Mesendoderm (in vitro differentiated cells): ENCODE measurements at regions not wholly inside any gene's neighbourhood (a gene's known extent, or its start where the extent isn't known, plus 50 kb on each side); places are given as distances from the start of the nearest gene placed in this dataset.

Experiments used
- DNase-seq: peaks from one replicate; pipeline ENCODE4 v3.0.0; 2013
- H2AK5ac ChIP-seq: 2 replicates; pipeline ENCODE4 v1.6.1; 2013; ENCODE audit warnings: low read length, inconsistent platforms
- H2BK120ac ChIP-seq: 2 replicates; pipeline ENCODE4 v1.6.1; 2013; ENCODE audit warnings: low read depth, mild to moderate bottlenecking, low read length, moderate library complexity, mixed read lengths
- H2BK15ac ChIP-seq: replicated peaks from 2 replicates; pipeline ENCODE4 v1.6.1; 2013; ENCODE audit warnings: low read depth, mild to moderate bottlenecking, moderate library complexity
- H2BK5ac ChIP-seq: 2 replicates; pipeline ENCODE4 v1.6.1; 2013; ENCODE audit warnings: low read length, inconsistent platforms
- H3K18ac ChIP-seq: 2 replicates; pipeline ENCODE4 v1.6.1; 2013; ENCODE audit warnings: mild to moderate bottlenecking, low read length, mixed read lengths
- H3K23ac ChIP-seq: one replicate; pipeline ENCODE4 v1.6.1; 2013; ENCODE audit warnings: low read length
- H3K27ac ChIP-seq: 2 replicates; pipeline ENCODE4 v1.5.1; 2013; ENCODE audit warnings: low read depth, mild to moderate bottlenecking, inconsistent platforms, low read length, moderate library complexity
- H3K27me3 ChIP-seq: 2 replicates; pipeline ENCODE4 v1.6.1; 2013; ENCODE audit warnings: low read length, control low read depth, mild to moderate bottlenecking, inconsistent platforms; ENCODE audit not compliant: insufficient read depth, poor library complexity
- H3K36me3 ChIP-seq: 2 replicates; pipeline ENCODE4 v1.6.1; 2013; ENCODE audit warnings: low read length, inconsistent platforms; ENCODE audit not compliant: control insufficient read depth, insufficient read depth
- H3K4ac ChIP-seq: one replicate; pipeline ENCODE4 v1.6.1; 2013; ENCODE audit warnings: low read depth, mild to moderate bottlenecking, low read length, moderate library complexity
- H3K4me1 ChIP-seq: 2 replicates; pipeline ENCODE4 v1.6.1; 2013; ENCODE audit warnings: low read depth, low read length, inconsistent platforms; ENCODE audit not compliant: control insufficient read depth
- H3K4me2 ChIP-seq: 2 replicates; pipeline ENCODE4 v1.6.1; 2013; ENCODE audit warnings: low read length
- H3K4me3 ChIP-seq: 2 replicates; pipeline ENCODE4 v1.5.1; 2013; ENCODE audit warnings: mild to moderate bottlenecking, low read length
- H3K56ac ChIP-seq: one replicate; pipeline ENCODE4 v1.6.1; 2013; ENCODE audit warnings: low read length
- H3K79me1 ChIP-seq: 2 replicates; pipeline ENCODE4 v1.6.1; 2013; ENCODE audit warnings: low read length, inconsistent platforms
- H3K79me2 ChIP-seq: 2 replicates; pipeline ENCODE4 v1.6.1; 2013; ENCODE audit warnings: mild to moderate bottlenecking, low read length; ENCODE audit not compliant: control insufficient read depth, insufficient read depth
- H3K9ac ChIP-seq: 2 replicates; pipeline ENCODE4 v1.6.1; 2013; ENCODE audit warnings: low read length, inconsistent platforms
- H4K5ac ChIP-seq: one replicate; pipeline ENCODE4 v1.6.1; 2013; ENCODE audit warnings: low read length
- H4K8ac ChIP-seq: one replicate; pipeline ENCODE4 v1.6.1; 2013; ENCODE audit warnings: low read depth, mild to moderate bottlenecking, control low read depth, low read length, moderate library complexity
- WGBS: extraction: QIAGEN DNeasy Blood & Tissue Kit; methylation state at CpG from one replicate; pipeline ENCODE4 v1.1.7; 2013; ENCODE audit warnings: low lambda C conversion rate, missing lambda C conversion rate; ENCODE audit not compliant: insufficient coverage; ENCODE audit errors: extremely low coverage; 5-methylcytosine and 5-hydroxymethylcytosine counted together

DNA sequence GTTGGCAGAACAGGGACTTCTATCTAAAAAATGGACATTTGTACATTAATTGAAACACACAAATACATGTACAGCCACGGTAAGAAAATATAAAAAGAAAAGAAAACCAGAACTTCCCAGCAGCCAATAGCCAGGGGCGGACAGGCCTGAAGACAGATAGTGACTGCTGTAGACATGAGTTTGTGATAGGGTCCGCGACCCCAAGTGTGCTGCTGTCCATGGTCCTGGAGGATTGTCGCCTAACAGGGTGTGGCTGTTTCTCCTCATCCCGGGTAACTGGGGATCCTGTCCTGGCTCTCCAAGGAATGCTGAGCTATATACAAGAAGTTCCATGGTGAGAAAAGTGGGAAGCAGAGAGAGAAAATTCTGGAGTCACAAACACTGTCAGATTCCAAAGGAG, 266.5 kb upstream of the SALL3 start:
- Histone ChIP-seq H2BK5ac (no peak overlapping the region), H4K5ac (no peak overlapping the region), H3K9ac (no peak overlapping the region), H3K4ac (no peak overlapping the region), H3K27ac (no peak overlapping the region), H3K4me1 (no peaks in the 10 kb centered on the region), H4K8ac (no peak overlapping the region), H3K4me2 (no peak overlapping the region), H3K36me3 (no peaks in the 10 kb centered on the region), H3K23ac (no peak overlapping the region), H3K79me2 (no peaks in the 10 kb centered on the region), H3K27me3 (no peaks in the 10 kb centered on the region), H2AK5ac (no peak overlapping the region), H3K4me3 (no peak overlapping the region), H3K56ac (no peak overlapping the region), H3K18ac (no peak overlapping the region), H3K79me1 (no peaks in the 10 kb centered on the region), H2BK15ac (no peak overlapping the region), H2BK120ac (no peak overlapping the region)
- peak; percentile 63 for DNase-seq
- no CpG with 5 or more reads among the region's 6 CpGs for whole genome bisulfite sequencing

- Histone ChIP-seq H3K4ac (no peak overlapping the region), H3K36me3 (no peaks in the 10 kb centered on the region), H3K56ac (no peak overlapping the region), H3K79me1 (no peaks in the 10 kb centered on the region), H3K27ac (no peak overlapping the region), H2BK5ac (no peak overlapping the region), H3K23ac (no peak overlapping the region), H4K8ac (no peak overlapping the region), H3K18ac (no peak overlapping the region), H3K4me3 (no peak overlapping the region), H3K79me2 (no peaks in the 10 kb centered on the region), H2BK120ac (no peak overlapping the region), H4K5ac (no peak overlapping the region), H3K27me3 (no peaks in the 10 kb centered on the region), H2AK5ac (no peak overlapping the region), H3K9ac (no peak overlapping the region), H3K4me2 (no peak overlapping the region), H2BK15ac (no peak overlapping the region), H3K4me1 (no peaks in the 10 kb centered on the region)
- no peak for DNase-seq
- no CpG with 5 or more reads among the region's 9 CpGs for WGBS
These were observed 265.9 kb upstream of the SALL3 start for GRCh38 chr18:78713726-78714125.

GRCh38 chr18:78716022-78716421, 263.6 kb upstream of the SALL3 start:
- H4K5ac ChIP-seq, result no peak overlapping the region
- H3K18ac ChIP-seq, result no peak overlapping the region
- no peak overlapping the region for H3K4me2 ChIP-seq
- H3K27me3 ChIP-seq, result no peaks in the 10 kb centered on the region
- H2AK5ac ChIP-seq, result no peak overlapping the region
- H3K4ac ChIP-seq, result no peak overlapping the region
- no peak overlapping the region for H3K9ac ChIP-seq
- WGBS, result no CpG with 5 or more reads among the region's 8 CpGs
- no peak overlapping the region for H2BK5ac ChIP-seq
- H3K56ac ChIP-seq, result no peak overlapping the region
- no peaks in the 10 kb centered on the region for H3K79me2 ChIP-seq
- no peak overlapping the region for H2BK120ac ChIP-seq
- no peaks in the 10 kb centered on the region for H3K79me1 ChIP-seq
- no peak overlapping the region for H4K8ac ChIP-seq
- no peak overlapping the region for H2BK15ac ChIP-seq
- H3K23ac ChIP-seq, result no peak overlapping the region
- no peak overlapping the region for H3K27ac ChIP-seq
- DNase-seq, result no peak
- no peak overlapping the region for H3K4me3 ChIP-seq
- no peaks in the 10 kb centered on the region for H3K36me3 ChIP-seq
- H3K4me1 ChIP-seq, result no peaks in the 10 kb centered on the region

- no peak overlapping the region for H3K4me3 ChIP-seq
- no peak overlapping the region for H4K5ac ChIP-seq
- H3K56ac ChIP-seq, result no peak overlapping the region
- H3K9ac ChIP-seq, result no peak overlapping the region
- H2BK5ac ChIP-seq, result no peak overlapping the region
- no CpG with 5 or more reads among the region's 17 CpGs for WGBS
- no peak overlapping the region for H4K8ac ChIP-seq
- H2BK15ac ChIP-seq, result no peak overlapping the region
- H3K79me2 ChIP-seq, result no peaks in the 10 kb centered on the region
- no peak overlapping the region for H3K23ac ChIP-seq
- H3K79me1 ChIP-seq, result no peaks in the 10 kb centered on the region
- H3K27ac ChIP-seq, result no peak overlapping the region
- H3K4me1 ChIP-seq, result no peaks in the 10 kb centered on the region
- H2AK5ac ChIP-seq, result no peak overlapping the region
- H3K4me2 ChIP-seq, result no peak overlapping the region
- DNase-seq, result no peak
- H2BK120ac ChIP-seq, result no peak overlapping the region
- H3K27me3 ChIP-seq, result no peaks in the 10 kb centered on the region
- H3K36me3 ChIP-seq, result no peaks in the 10 kb centered on the region
- no peak overlapping the region for H3K18ac ChIP-seq
- no peak overlapping the region for H3K4ac ChIP-seq
These were observed 263.0 kb upstream of the SALL3 start for GRCh38 chr18:78716581-78716980.

GRCh38 chr18:78717051-78717765, 262.4 kb upstream of the SALL3 start:
- no peak overlapping the region for H2BK5ac ChIP-seq
- DNase-seq, result no peak
- H3K36me3 ChIP-seq, result no peaks in the 10 kb centered on the region
- H3K9ac ChIP-seq, result no peak overlapping the region
- H2BK15ac ChIP-seq, result no peak overlapping the region
- H3K79me2 ChIP-seq, result no peaks in the 10 kb centered on the region
- no CpG with 5 or more reads among the region's 37 CpGs for WGBS
- no peak overlapping the region for H3K4me3 ChIP-seq
- no peak overlapping the region for H4K8ac ChIP-seq
- H3K27ac ChIP-seq, result no peak overlapping the region
- H3K18ac ChIP-seq, result no peak overlapping the region
- H3K79me1 ChIP-seq, result no peaks in the 10 kb centered on the region
- no peak overlapping the region for H2BK120ac ChIP-seq
- H3K56ac ChIP-seq, result no peak overlapping the region
- H3K4me1 ChIP-seq, result no peaks in the 10 kb centered on the region
- no peaks in the 10 kb centered on the region for H3K27me3 ChIP-seq
- no peak overlapping the region for H3K23ac ChIP-seq
- H3K4me2 ChIP-seq, result no peak overlapping the region
- no peak overlapping the region for H4K5ac ChIP-seq
- H2AK5ac ChIP-seq, result no peak overlapping the region
- no peak overlapping the region for H3K4ac ChIP-seq

DNA sequence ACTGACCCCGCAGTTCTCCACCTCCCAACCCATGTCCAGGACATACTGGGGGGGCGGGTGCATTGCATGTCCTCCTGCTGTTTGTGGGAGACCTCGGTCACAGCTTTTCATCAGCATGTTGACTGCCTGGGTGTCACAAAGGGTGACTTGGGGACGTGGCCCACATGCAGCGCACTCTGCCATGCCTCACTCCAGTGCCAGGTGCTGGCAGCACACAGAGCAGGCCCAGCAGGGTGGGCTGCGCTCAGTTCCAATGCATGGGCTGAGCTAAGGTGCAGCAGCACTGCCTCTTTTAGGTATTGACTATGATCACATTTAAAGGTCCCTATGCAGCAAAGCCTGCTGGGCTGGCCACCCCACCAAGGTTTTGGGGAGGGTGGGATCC, 261.9 kb upstream of the SALL3 start:
- no peak overlapping the region for H3K23ac ChIP-seq
- H4K8ac ChIP-seq, result no peak overlapping the region
- no peak overlapping the region for H3K9ac ChIP-seq
- no peaks in the 10 kb centered on the region for H3K27me3 ChIP-seq
- no peak overlapping the region for H3K18ac ChIP-seq
- no peak overlapping the region for H2BK5ac ChIP-seq
- H3K4ac ChIP-seq, result no peak overlapping the region
- DNase-seq, result no peak
- no peak overlapping the region for H2BK120ac ChIP-seq
- WGBS, result no CpG with 5 or more reads among the region's 6 CpGs
- no peak overlapping the region for H3K27ac ChIP-seq
- no peak overlapping the region for H2AK5ac ChIP-seq
- no peak overlapping the region for H2BK15ac ChIP-seq
- H3K4me1 ChIP-seq, result no peaks in the 10 kb centered on the region
- H3K4me2 ChIP-seq, result no peak overlapping the region
- H3K79me1 ChIP-seq, result no peaks in the 10 kb centered on the region
- H3K36me3 ChIP-seq, result no peaks in the 10 kb centered on the region
- H3K4me3 ChIP-seq, result no peak overlapping the region
- H3K56ac ChIP-seq, result no peak overlapping the region
- no peak overlapping the region for H4K5ac ChIP-seq
- H3K79me2 ChIP-seq, result no peaks in the 10 kb centered on the region
